HCT116 (cell line): ENCODE measurements at regions not wholly inside any gene's neighbourhood (a gene's known extent, or its start where the extent isn't known, plus 50 kb on each side); places are given as distances from the start of the nearest gene placed in this dataset.

Source experiments
- ATAC-seq: fragments of 200-7000 bp; cut with Tn5 transposase; 2 replicates; pipeline ENCODE4 v1.9.1; 2020; ENCODE audit warnings: mild to moderate bottlenecking, moderate library complexity
- BruUV-seq: library from RNA; stranded (reverse); fragments of 400-500 nt; replicated peaks from 2 replicates; lab custom pipeline; 2021; lab: Mats Ljungman, UMichigan
- CTCF ChIA-PET: fragments of 300-600 bp; sonication (Branson Sonifier 250); formaldehyde crosslinking; loops from one replicate; lab custom pipeline; 2021; ENCODE audit warnings: antibody characterized with exemption; lab: Charles Lee
- POLR2A ChIA-PET: fragments of 300-600, 350-600 bp; sonication (Branson Sonifier 250); formaldehyde crosslinking; loops from one replicate; lab custom pipeline; 2021; ENCODE audit warnings: antibody characterized with exemption; lab: Charles Lee
- RAD21 ChIA-PET, 2 experiments: fragments of 300-600 bp; sonication (Branson Sonifier 250); formaldehyde crosslinking; loops; one replicate each; lab custom pipeline; 2023; ENCODE audit warnings: low total read pairs in 2 of 2; ENCODE audit not compliant: uncharacterized antibody in 2 of 2, unreplicated experiment in 2 of 2, low non-redundant PET in 1 of 2; lab: Charles Lee
- DNase-seq: peaks from one replicate; pipeline ENCODE4 v3.0.0-alpha.2; 2010; ENCODE audit warnings: low read depth, low spot score
- H2AFZ ChIP-seq: fragments of 200-600 bp; shearing (Covaris generic), sonication (generic); 2 replicates; pipeline ENCODE4 v1.6.1; 2017; ENCODE audit warnings: low read depth, mixed run types, mixed read lengths, antibody characterized with exemption, low read length; ENCODE audit not compliant: poor library complexity, severe bottlenecking
- H3K27ac ChIP-seq: 2 replicates; pipeline ENCODE4 v1.5.1; 2012; ENCODE audit warnings: low read depth, low read length
- H3K27me3 ChIP-seq: fragments of 200-600 bp; sonication (generic); 2 replicates; pipeline ENCODE4 v1.6.1; 2016; ENCODE audit warnings: mixed run types, low read length, mixed read lengths; ENCODE audit not compliant: insufficient read depth
- H3K36me3 ChIP-seq, 2 experiments: fragments of 200-500 bp in 1 of 2; fragments of 200-600 bp in 1 of 2; sonication (Bioruptor generic) in 1 of 2; sonication (generic) in 1 of 2; 2 replicates each; pipeline versions ENCODE4 v1.5.1 to v1.6.1; 2014 to 2016; ENCODE audit warnings: low read length in 2 of 2, inconsistent platforms in 1 of 2, mixed read lengths in 1 of 2, mixed run types in 1 of 2; ENCODE audit not compliant: insufficient read depth in 2 of 2, control insufficient read depth in 1 of 2
- H3K4me1 ChIP-seq, 2 experiments: fragments of 200-600 bp in 1 of 2; sonication (generic) in 1 of 2; 2 replicates each; pipeline versions ENCODE4 v1.5.1 to v1.6.1; 2012 to 2017; ENCODE audit warnings: low read length in 2 of 2, inconsistent platforms in 1 of 2, mild to moderate bottlenecking in 1 of 2, mixed read lengths in 1 of 2, mixed run types in 1 of 2, moderate library complexity in 1 of 2; ENCODE audit not compliant: insufficient read depth in 2 of 2, control insufficient read depth in 1 of 2
- H3K4me2 ChIP-seq: fragments of 200-600 bp; sonication (generic); 2 replicates; pipeline ENCODE4 v1.6.1; 2017; ENCODE audit warnings: mixed run types, low read length, mixed read lengths
- H3K4me3 ChIP-seq, 2 experiments: fragments of 200-600 bp in 1 of 2; sonication (generic) in 1 of 2; replicated peaks in 1 of 2; 2 replicates each; pipeline ENCODE4 v1.5.1; 2011 to 2016; ENCODE audit warnings: low read length in 2 of 2, control low read depth in 1 of 2, low read depth in 1 of 2, mild to moderate bottlenecking in 1 of 2, mixed read lengths in 1 of 2, mixed run types in 1 of 2
- H3K79me2 ChIP-seq: fragments of 200-600 bp; sonication (generic); 2 replicates; pipeline ENCODE4 v1.6.1; 2017; ENCODE audit warnings: mild to moderate bottlenecking, mixed run types, low read length, moderate library complexity, mixed read lengths; ENCODE audit not compliant: insufficient read depth
- H3K9ac ChIP-seq: fragments of 200-600 bp; sonication (generic); 2 replicates; pipeline ENCODE4 v1.6.1; 2016; ENCODE audit warnings: low read length, mixed read lengths
- H3K9me2 ChIP-seq: fragments of 200-600 bp; sonication (generic), shearing (Covaris generic); 2 replicates; pipeline ENCODE4 v1.6.1; 2017; ENCODE audit warnings: mixed run types, mild to moderate bottlenecking, moderate library complexity; ENCODE audit not compliant: insufficient read depth
- H3K9me3 ChIP-seq, 2 experiments: fragments of 200-500 bp in 1 of 2; fragments of 200-600 bp in 1 of 2; sonication (Bioruptor generic) in 1 of 2; sonication (generic) in 1 of 2; 2 replicates each; pipeline ENCODE4 v1.6.1; 2014 to 2017; ENCODE audit warnings: low read length in 2 of 2, mixed read lengths in 2 of 2, inconsistent platforms in 1 of 2, low read depth in 1 of 2, mild to moderate bottlenecking in 1 of 2, mixed run types in 1 of 2, moderate library complexity in 1 of 2; ENCODE audit not compliant: control insufficient read depth in 1 of 2, insufficient read depth in 1 of 2
- H4K20me1 ChIP-seq: fragments of 200-600 bp; sonication (generic), shearing (Covaris generic); 2 replicates; pipeline ENCODE4 v1.6.1; 2017; ENCODE audit warnings: mixed run types, mild to moderate bottlenecking, moderate library complexity; ENCODE audit not compliant: insufficient read depth
- CBX3 ChIP-seq: IDR thresholded peaks from 2 replicates; pipeline ENCODE4 v1.6.1; 2012; ENCODE audit warnings: low read depth
- EGR1 ChIP-seq: IDR thresholded peaks from 2 replicates; pipeline ENCODE4 v1.6.1; 2012; ENCODE audit warnings: low read depth
- EZH2phosphoT487 ChIP-seq: fragments of 200-600 bp; IDR thresholded peaks from 2 replicates; pipeline ENCODE4 v1.6.1; 2018; ENCODE audit warnings: antibody characterized with exemption, borderline replicate concordance
- FOSL1 ChIP-seq: IDR thresholded peaks from 2 replicates; pipeline ENCODE4 v1.6.1; 2012; ENCODE audit warnings: low read depth
- JUND ChIP-seq: IDR thresholded peaks from 2 replicates; pipeline ENCODE4 v1.6.1; 2012
- RAD21 ChIP-seq: IDR thresholded peaks from 2 replicates; pipeline ENCODE4 v1.6.1; 2012; ENCODE audit warnings: low read depth, mild to moderate bottlenecking
- SP1 ChIP-seq: IDR thresholded peaks from 2 replicates; pipeline ENCODE4 v1.6.1; 2012; ENCODE audit warnings: low read depth
- SRF ChIP-seq: IDR thresholded peaks from 2 replicates; pipeline ENCODE4 v1.6.1; 2012; ENCODE audit warnings: low read depth
- TCF7L2 ChIP-seq: IDR thresholded peaks from 2 replicates; pipeline ENCODE4 v1.7.0; 2011; ENCODE audit warnings: borderline replicate concordance, inconsistent platforms; ENCODE audit not compliant: insufficient read depth, insufficient read length; ENCODE audit errors: extremely low read depth
- ZFX ChIP-seq: fragments of 450-650 bp; IDR thresholded peaks from 2 replicates; pipeline ENCODE4 v1.6.1; 2017
- ZNF274 ChIP-seq: fragments of 200-500 bp; sonication (Bioruptor generic); IDR thresholded peaks from 2 replicates; pipeline ENCODE4 v1.6.1; 2014; ENCODE audit warnings: mild to moderate bottlenecking, low read depth, low read length, inconsistent platforms
- intact Hi-C: fragments of 100-400 bp; cut with micrococcal nuclease; formaldehyde crosslinking; loops from 2 replicates; pipeline ENCODE4 v1.10.0; 2022
- TF ChIP-seq, protein P1 (sequence below): IDR thresholded peaks from 2 replicates; pipeline ENCODE4 v1.6.1; 2012; ENCODE audit warnings: low read depth

DNA sequence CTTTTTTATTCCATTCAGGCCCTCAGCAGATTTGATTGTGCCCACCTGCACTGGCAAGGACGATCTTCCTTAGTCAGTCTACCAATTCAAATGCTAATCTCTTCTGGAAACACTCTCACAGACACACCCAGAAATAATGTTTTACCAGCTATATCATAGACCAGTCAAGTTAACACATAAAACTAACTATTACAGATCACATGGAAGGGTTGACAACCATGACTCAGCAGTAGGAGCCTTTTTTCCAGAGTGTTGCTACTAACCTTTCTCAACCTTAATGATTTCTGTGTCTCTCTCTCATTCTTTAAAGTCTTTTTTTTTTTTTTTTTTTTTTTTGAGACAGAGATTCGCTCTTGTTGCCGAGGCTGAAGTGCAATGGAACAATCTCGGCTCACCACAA is 68.7 kb upstream of the KCNK12 start:
- H3K27me3 ChIP-seq = no peaks in the 10 kb centered on the region
- peaks cover 0 to 3% of the 10 kb centered on the region in 2 experiments; a peak in 1 of 4 replicates for H3K4me1 ChIP-seq
- no peaks in the 10 kb centered on the region for H3K36me3 ChIP-seq
- H3K4me2 ChIP-seq = no peak overlapping the region
- no peak for ATAC-seq
- ChIA-PET CTCF (interaction anchor here (0.7 to 1.5 kb wide), 2 partner anchors 15 to 432 kb away, joined by 3 read pairs; no protein-coding TSS in a partner anchor), POLR2A (no interaction called here), RAD21 (no interaction called here)
- BruUV-seq = no TSS peak
- no peaks in the 10 kb centered on the region for H3K79me2 ChIP-seq
- TF ChIP-seq ZNF274 (no peak), TCF7L2 (no peak), ZFX (no peak), FOSL1 (no peak), SP1 (no peak), JUND (no peak), EZH2phosphoT487 (no peak), RAD21 (no peak), EGR1 (no peak), CBX3 (no peak), SRF (no peak)
- TF ChIP-seq, protein P1, sequence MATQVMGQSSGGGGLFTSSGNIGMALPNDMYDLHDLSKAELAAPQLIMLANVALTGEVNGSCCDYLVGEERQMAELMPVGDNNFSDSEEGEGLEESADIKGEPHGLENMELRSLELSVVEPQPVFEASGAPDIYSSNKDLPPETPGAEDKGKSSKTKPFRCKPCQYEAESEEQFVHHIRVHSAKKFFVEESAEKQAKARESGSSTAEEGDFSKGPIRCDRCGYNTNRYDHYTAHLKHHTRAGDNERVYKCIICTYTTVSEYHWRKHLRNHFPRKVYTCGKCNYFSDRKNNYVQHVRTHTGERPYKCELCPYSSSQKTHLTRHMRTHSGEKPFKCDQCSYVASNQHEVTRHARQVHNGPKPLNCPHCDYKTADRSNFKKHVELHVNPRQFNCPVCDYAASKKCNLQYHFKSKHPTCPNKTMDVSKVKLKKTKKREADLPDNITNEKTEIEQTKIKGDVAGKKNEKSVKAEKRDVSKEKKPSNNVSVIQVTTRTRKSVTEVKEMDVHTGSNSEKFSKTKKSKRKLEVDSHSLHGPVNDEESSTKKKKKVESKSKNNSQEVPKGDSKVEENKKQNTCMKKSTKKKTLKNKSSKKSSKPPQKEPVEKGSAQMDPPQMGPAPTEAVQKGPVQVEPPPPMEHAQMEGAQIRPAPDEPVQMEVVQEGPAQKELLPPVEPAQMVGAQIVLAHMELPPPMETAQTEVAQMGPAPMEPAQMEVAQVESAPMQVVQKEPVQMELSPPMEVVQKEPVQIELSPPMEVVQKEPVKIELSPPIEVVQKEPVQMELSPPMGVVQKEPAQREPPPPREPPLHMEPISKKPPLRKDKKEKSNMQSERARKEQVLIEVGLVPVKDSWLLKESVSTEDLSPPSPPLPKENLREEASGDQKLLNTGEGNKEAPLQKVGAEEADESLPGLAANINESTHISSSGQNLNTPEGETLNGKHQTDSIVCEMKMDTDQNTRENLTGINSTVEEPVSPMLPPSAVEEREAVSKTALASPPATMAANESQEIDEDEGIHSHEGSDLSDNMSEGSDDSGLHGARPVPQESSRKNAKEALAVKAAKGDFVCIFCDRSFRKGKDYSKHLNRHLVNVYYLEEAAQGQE = no peak
- intact Hi-C loops = no loop called here
- H2AFZ ChIP-seq = no peak overlapping the region
- H3K9me3 ChIP-seq = no peaks in the 10 kb centered on the region
- H3K9ac ChIP-seq = no peak overlapping the region
- no peak for DNase-seq
- no peaks in the 10 kb centered on the region for H4K20me1 ChIP-seq
- H3K27ac ChIP-seq = no peak overlapping the region
- H3K9me2 ChIP-seq = no peaks in the 10 kb centered on the region
- no peak overlapping the region for H3K4me3 ChIP-seq
